NCI-H1048 (cell line): ENCODE measurements at regions not wholly inside any gene's neighbourhood (a gene's known extent, or its start where the extent isn't known, plus 50 kb on each side); places are given as distances from the start of the nearest gene placed in this dataset.

Source experiments
- DNase-seq: peaks from one replicate; lab custom pipeline; 2025; lab: John Stamatoyannopoulos, UW

DNA sequence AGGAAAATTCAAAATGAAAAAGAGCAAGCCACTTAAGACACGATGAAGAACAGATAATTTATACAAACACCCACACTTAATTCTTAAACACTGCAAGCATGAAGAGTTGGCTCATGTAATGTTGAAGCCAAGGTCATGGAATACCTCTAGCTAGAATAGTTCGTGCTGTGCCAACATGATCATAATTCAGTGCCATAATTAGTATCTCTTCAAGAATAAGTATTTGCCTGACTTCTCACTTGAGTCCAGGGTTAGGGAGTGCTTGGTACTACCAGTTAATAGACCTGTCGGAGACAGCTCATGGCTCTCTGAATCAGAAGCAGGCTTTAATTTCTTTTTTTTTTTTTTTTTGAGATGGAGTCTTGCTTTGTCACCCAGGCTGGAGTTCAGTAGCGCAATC, 206.3 kb downstream of the UNC5CL start:
- no peak for DNase-seq

DNA sequence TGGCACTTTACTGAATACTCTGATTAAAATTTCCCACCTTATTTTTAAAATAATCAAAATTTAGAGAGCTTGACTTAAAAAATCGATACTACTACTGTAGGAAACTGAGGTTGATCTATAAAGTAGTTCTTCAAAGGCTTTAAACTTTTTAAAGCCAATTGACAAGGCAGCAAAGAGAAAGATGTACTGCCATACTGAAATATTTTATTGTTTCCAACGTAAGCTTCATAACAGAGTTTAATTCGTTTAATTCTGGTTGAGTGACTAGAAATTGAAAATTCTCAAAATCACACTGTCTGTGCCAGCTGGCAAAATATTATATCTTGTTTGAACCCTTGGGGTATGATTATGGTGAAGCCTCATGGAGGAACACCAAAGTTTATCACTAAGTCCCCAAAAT, 207.6 kb downstream of the UNC5CL start:
- DNase-seq, result no peak

DNA sequence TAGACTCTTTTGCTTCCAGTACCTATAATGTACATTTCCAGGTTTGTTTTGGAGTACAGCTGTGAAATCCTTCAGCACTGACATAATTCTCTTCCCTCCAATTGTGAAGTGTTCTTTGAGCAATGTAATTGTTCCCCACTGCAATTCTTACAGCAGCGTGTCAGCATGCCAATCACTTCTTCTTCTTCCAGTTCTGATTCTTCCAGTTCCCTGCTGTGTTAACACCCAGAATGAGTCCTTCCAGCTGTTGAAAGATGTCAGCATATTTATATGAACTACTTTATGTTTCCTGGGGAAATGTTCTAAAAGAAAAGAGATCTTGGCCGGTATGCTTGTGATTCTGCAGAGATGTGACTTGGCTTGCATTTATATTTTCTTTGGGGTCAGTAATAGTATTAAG, 213.9 kb downstream of the UNC5CL start:
- no peak for DNase-seq

DNA sequence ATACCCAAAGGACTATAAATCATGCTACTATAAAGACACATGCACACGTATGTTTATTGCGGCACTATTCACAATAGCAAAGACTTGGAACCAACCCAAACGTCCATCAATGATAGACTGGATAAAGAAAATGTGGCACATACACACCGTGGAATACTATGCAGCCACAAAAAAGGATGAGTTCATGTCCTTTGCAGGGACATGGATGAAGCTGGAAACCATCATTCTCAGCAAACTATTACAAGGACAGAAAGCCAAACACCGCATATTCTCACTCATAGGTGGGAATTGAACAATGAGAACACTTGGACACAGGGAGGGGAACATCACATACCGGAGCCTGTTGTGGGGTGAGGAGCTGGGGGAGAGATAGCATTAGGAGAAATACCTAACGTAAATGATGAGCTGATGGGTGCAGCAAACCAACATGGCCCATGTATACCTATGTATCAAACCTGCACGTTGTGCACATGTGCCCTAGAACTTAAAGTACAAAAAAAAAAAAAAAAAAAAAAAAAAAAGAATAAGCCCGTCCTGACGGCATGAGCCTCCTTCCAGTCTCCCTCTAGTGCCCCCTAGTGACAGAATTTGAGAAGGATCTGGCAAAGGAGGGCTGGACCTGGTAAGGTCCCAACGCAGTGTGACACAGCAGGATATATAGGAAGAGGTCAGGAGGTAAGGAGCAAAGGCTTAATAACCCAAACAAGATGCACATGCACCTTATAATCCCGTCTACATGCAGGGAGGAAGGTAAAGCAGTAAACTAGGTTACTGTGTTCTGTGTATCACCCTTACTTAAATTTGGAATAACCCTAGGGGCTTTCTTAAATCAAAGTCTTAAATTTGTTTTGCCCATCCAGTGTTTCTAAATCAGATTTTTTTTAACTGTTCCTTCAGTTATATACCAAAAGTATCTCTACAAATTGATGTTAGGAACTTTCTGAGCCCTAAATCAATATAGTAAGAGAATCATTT, 214.8 kb downstream of the UNC5CL start:
- DNase-seq, result peak; percentile 35

- no peak for DNase-seq
Measured at GRCh38 chr6:40822619-40823018, 216.4 kb downstream of the UNC5CL start.

- DNase-seq, result no peak
Measured at GRCh38 chr6:40819182-40819834, 219.7 kb downstream of the UNC5CL start.

DNA sequence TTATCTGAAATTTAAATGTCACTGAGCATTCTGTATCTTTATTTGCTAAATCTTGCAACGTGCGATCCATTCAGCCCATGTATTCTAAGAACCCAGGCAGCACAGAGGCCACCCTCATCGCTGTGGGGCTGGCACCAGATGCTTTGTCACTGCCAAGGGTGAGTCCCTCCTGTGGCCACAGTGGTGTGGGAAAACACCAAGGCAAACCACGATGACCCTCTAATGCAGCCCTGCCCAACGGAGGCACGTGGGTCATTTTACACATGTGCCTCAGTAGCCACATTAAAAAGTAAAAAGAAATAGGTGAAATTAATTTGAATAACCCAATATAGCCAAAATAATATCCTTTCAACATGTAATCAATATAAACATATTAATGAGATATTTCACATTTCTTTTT, 221.7 kb downstream of the UNC5CL start:
- DNase-seq, result no peak

DNA sequence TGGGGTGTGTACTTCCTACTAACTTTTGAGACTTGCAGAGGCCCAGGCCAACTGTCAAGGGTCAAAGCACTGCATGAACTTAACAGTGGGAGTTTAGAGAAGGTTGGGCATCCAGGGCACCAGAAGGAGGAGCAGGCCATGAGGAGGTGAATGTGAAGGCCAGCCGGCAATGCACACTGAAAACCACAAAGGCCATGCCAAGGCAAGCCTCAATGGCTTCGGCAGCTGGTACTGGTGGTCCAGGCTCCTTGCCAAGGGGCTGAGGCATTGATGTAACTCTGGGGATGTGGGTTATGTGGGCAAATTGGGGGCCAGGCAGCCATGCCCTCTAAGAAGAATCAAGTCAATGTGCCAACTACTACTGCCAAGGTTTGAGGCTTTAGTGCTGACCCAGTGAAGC, 222.4 kb downstream of the UNC5CL start:
- DNase-seq, result no peak

DNA sequence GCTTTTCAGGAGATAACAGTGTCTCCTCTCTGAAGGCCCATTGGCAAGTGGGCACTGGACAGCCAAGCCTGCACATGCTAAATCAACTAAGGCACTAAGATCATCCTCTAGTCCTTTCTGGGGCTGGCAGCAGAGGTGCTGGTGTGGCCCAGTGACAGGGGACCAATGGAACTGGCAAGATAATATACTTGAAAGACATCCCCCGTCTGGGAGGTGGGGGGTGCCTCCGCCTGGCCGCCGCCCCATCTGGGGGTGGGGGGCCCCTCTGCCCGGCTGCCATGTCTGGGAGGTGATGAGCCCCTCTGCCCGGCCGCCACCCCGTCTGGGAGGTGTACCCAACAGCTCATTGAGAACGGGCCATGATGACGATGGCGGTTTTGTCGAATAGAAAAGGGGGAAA, 223.3 kb downstream of the UNC5CL start:
- DNase-seq, result no peak

DNA sequence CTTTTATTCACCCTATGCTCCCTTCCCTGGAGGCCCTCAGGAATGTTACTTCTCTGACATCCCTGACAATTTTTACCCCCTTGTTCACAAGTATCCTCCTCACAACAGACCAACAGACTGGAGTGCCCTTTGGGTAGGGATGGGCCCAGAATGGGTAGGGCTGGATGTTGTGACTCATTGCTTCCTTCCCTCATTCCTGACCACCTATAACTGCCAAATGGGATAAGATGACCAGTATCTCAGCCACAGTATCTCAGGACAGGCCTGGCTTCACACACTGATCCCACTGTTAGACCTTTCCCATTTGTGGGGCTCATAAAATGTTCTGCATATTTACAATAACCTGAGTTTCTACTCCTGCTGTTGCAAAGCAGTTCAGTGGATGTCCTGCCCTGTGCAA, 223.0 kb upstream of the LRFN2 start:
- DNase-seq, result no peak

- no peak for DNase-seq
Measured at GRCh38 chr6:40809627-40810026, 222.5 kb upstream of the LRFN2 start.

- DNase-seq, result no peak
Measured at GRCh38 chr6:40807484-40807883, 220.3 kb upstream of the LRFN2 start.

GRCh38 chr6:40806256-40806864, 219.2 kb upstream of the LRFN2 start:
- no peak for DNase-seq

DNA sequence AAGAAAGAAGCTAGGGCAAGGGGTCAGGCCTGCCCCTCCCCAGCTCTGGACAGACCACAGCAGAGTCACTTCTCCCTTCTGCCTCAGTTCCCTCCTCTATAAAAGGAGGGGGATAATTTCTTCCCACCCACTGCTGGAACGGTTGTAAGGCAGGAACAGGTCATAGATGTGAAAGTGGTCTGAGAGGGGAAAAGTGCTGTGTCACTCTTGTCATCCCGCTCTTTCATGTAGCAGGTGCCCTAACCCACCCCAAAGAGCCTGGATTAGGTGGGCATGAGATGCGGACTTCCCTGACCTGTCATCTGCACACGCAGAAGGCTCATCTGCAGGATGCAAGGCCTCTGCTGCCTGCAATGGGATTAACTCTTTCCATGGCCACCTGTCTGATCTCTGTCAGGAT, 218.2 kb upstream of the LRFN2 start:
- DNase-seq, result no peak

GRCh38 chr6:40804905-40805304, 217.7 kb upstream of the LRFN2 start:
- DNase-seq, result no peak

DNA sequence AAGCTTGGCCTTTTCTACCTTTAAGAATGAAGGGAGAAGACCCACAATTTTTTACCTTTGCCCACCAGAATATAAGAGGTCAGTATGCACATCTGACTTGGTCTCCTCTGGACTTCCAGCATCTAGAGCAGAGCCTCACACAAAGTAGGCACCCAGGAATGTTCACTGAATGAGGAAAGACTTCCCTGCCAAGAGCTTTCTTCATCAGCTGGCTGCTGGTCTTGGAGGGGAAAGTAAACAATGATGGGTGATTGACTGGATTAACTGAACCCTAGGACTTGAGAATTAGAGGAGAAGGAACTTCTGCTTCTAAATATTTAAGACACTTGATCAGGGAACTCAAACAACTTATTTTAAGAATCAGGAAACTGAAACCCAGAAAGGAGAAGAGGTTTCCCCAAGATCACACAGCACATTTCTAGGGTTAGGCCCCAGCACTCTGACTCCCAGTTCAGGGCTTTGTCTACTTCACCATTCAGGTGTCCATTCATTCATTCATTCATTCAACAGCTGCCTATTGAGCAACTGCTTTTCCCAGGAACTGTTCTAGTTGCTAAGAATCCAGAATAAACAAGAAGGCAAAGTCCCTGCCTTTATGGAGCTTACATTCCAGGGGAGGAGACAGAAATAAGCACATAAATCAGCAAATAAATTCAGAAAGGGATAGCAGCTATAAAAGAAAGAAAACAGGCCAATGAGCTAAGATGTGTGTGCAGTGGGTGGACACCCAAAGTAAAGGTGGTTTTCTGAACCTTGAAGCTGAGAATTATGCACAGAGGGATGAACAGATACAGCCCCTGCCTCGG, 216.9 kb upstream of the LRFN2 start:
- DNase-seq, result no peak

GRCh38 chr6:40802481-40802880, 215.3 kb upstream of the LRFN2 start:
- DNase-seq, result no peak

DNA sequence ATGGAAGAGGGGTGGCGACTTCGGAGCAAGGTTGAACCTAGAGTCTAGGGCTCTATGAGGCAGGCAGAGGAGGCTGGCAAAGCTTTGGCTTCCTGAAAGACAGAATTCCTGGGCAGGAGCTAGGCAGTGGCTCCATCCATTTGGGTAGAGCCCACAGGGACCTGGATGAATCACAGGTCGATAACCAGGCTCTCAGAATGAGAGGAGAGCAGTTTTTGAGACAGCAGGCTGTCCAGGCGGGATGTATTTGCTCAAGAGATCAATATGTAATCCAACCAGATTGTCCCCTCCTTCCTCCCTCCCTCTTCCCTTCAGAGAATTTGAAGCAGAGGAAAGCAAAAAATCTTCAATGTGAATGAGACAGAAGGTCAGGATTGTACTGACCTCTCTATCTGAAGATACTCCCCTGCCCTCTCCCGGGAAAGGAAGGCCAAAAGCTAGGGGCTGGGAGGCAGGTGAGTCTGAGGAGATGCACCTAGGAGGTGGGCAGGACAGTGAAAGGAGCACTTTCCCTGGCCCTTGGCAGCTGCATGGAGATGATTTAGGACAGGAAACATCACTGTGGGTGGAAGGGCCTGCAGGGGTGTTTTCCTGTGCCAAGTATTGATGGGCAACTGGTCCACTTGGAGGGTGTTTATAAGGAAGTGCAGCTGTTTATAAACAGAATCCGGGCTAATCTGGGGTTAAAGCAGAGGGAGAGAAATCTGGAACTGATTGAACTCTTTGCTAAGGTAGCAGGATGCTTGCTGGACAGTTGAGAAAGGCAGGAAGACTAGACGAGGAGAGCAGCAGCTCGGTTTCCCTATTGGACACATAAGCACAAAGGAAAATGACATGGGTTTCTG, 212.4 kb upstream of the LRFN2 start:
- no peak for DNase-seq

- no peak for DNase-seq
Measured at GRCh38 chr6:40798069-40798770, 211.1 kb upstream of the LRFN2 start.
